ENCODE measurements at regions not wholly inside any gene's neighbourhood (a gene's known extent, or its start where the extent isn't known, plus 50 kb on each side); places are given as distances from the start of the nearest gene placed in this dataset.

GRCh38 chr14:89540830-89541470 lies 123.9 kb upstream of the FOXN3 start:
- no peaks in the 10 kb centered on the region for H3K36me3 ChIP-seq (ENCODE audit: control insufficient read depth, insufficient read depth, low read length)
- H4K8ac ChIP-seq (ENCODE audit: low read depth, low read length) = no peak overlapping the region
- no peak overlapping the region for H2BK5ac ChIP-seq (ENCODE audit: low read length)
- H3K79me1 ChIP-seq (ENCODE audit: low read length) = no peaks in the 10 kb centered on the region
- H3K23ac ChIP-seq (ENCODE audit: low read length) = no peak overlapping the region
- WGBS (ENCODE audit: extremely low coverage, insufficient coverage, low lambda C conversion rate) = no CpG with 5 or more reads among the region's 5 CpGs
- no peak overlapping the region for H3K4ac ChIP-seq (ENCODE audit: low read depth, low read length)
- no peak overlapping the region for H2BK15ac ChIP-seq (replicated peaks; ENCODE audit: low read depth)
- no peak overlapping the region for H3K4me3 ChIP-seq (ENCODE audit: low read length)
- H2AK5ac ChIP-seq (ENCODE audit: low read length) = no peak overlapping the region
- no peak overlapping the region for H3K9ac ChIP-seq (ENCODE audit: low read length)
- no peaks in the 10 kb centered on the region for H3K27me3 ChIP-seq (ENCODE audit: insufficient read depth, low read length, poor library complexity)
- H2BK120ac ChIP-seq (ENCODE audit: low read depth, low read length) = no peak overlapping the region
- no peak overlapping the region for H3K18ac ChIP-seq (ENCODE audit: low read length)
- no peak overlapping the region for H3K56ac ChIP-seq (ENCODE audit: low read length)
- H3K27ac ChIP-seq (ENCODE audit: low read depth, low read length) = no peak overlapping the region
- DNase-seq = peak; percentile 80
- no peak overlapping the region for H3K4me2 ChIP-seq (ENCODE audit: low read length)
- H4K5ac ChIP-seq (ENCODE audit: low read length) = no peak overlapping the region
- no peaks in the 10 kb centered on the region for H3K79me2 ChIP-seq (ENCODE audit: control insufficient read depth, insufficient read depth, low read length)
- peaks cover 5% of the 10 kb centered on the region for H3K4me1 ChIP-seq (ENCODE audit: control insufficient read depth, low read depth, low read length)

- Histone ChIP-seq H4K8ac (ENCODE audit: low read depth, low read length) (no peak overlapping the region), H3K23ac (ENCODE audit: low read length) (no peak overlapping the region), H3K18ac (ENCODE audit: low read length) (peak overlapping the region; percentile 51), H2BK15ac (replicated peaks; ENCODE audit: low read depth) (peak overlapping the region; percentile 27), H3K27me3 (ENCODE audit: insufficient read depth, low read length, poor library complexity) (no peaks in the 10 kb centered on the region), H3K36me3 (ENCODE audit: control insufficient read depth, insufficient read depth, low read length) (no peaks in the 10 kb centered on the region), H3K9ac (ENCODE audit: low read length) (no peak overlapping the region), H3K4ac (ENCODE audit: low read depth, low read length) (peak overlapping the region; percentile 3), H2BK5ac (ENCODE audit: low read length) (no peak overlapping the region), H4K5ac (ENCODE audit: low read length) (no peak overlapping the region), H3K4me1 (ENCODE audit: control insufficient read depth, low read depth, low read length) (peaks cover 5% of the 10 kb centered on the region), H3K56ac (ENCODE audit: low read length) (peak overlapping the region; percentile 43), H3K79me2 (ENCODE audit: control insufficient read depth, insufficient read depth, low read length) (no peaks in the 10 kb centered on the region), H2BK120ac (ENCODE audit: low read depth, low read length) (peak overlapping the region; percentile 45), H3K27ac (ENCODE audit: low read depth, low read length) (no peak overlapping the region), H2AK5ac (ENCODE audit: low read length) (no peak overlapping the region), H3K79me1 (ENCODE audit: low read length) (no peaks in the 10 kb centered on the region), H3K4me3 (ENCODE audit: low read length) (no peak overlapping the region), H3K4me2 (ENCODE audit: low read length) (no peak overlapping the region)
- no peak for DNase-seq
- WGBS (ENCODE audit: extremely low coverage, insufficient coverage, low lambda C conversion rate) = no CpG with 5 or more reads among the region's 20 CpGs
Observed at GRCh38 chr14:89540009-89540829, 123.2 kb upstream of the FOXN3 start.

GRCh38 chr14:89537911-89538310 lies 120.9 kb upstream of the FOXN3 start:
- Histone ChIP-seq H3K79me2 (ENCODE audit: control insufficient read depth, insufficient read depth, low read length) (no peaks in the 10 kb centered on the region), H2AK5ac (ENCODE audit: low read length) (no peak overlapping the region), H3K79me1 (ENCODE audit: low read length) (no peaks in the 10 kb centered on the region), H3K4ac (ENCODE audit: low read depth, low read length) (no peak overlapping the region), H3K23ac (ENCODE audit: low read length) (no peak overlapping the region), H3K27ac (ENCODE audit: low read depth, low read length) (no peak overlapping the region), H3K27me3 (ENCODE audit: insufficient read depth, low read length, poor library complexity) (no peaks in the 10 kb centered on the region), H2BK120ac (ENCODE audit: low read depth, low read length) (no peak overlapping the region), H3K36me3 (ENCODE audit: control insufficient read depth, insufficient read depth, low read length) (no peaks in the 10 kb centered on the region), H3K9ac (ENCODE audit: low read length) (no peak overlapping the region), H3K4me3 (ENCODE audit: low read length) (no peak overlapping the region), H3K4me1 (ENCODE audit: control insufficient read depth, low read depth, low read length) (peaks cover 5% of the 10 kb centered on the region), H2BK5ac (ENCODE audit: low read length) (no peak overlapping the region), H4K8ac (ENCODE audit: low read depth, low read length) (no peak overlapping the region), H3K18ac (ENCODE audit: low read length) (no peak overlapping the region), H3K56ac (ENCODE audit: low read length) (no peak overlapping the region), H2BK15ac (replicated peaks; ENCODE audit: low read depth) (no peak overlapping the region), H4K5ac (ENCODE audit: low read length) (no peak overlapping the region), H3K4me2 (ENCODE audit: low read length) (no peak overlapping the region)
- peak; percentile 39 for DNase-seq
- no CpG with 5 or more reads among the region's 4 CpGs for WGBS (ENCODE audit: extremely low coverage, insufficient coverage, low lambda C conversion rate)

- peaks cover 5% of the 10 kb centered on the region for H3K4me1 ChIP-seq (ENCODE audit: control insufficient read depth, low read depth, low read length)
- no peaks in the 10 kb centered on the region for H3K36me3 ChIP-seq (ENCODE audit: control insufficient read depth, insufficient read depth, low read length)
- no CpG with 5 or more reads among the region's 4 CpGs for WGBS (ENCODE audit: extremely low coverage, insufficient coverage, low lambda C conversion rate)
- H3K4me2 ChIP-seq (ENCODE audit: low read length) = no peak overlapping the region
- H3K79me1 ChIP-seq (ENCODE audit: low read length) = no peaks in the 10 kb centered on the region
- no peak overlapping the region for H3K56ac ChIP-seq (ENCODE audit: low read length)
- H2AK5ac ChIP-seq (ENCODE audit: low read length) = no peak overlapping the region
- no peak for DNase-seq
- no peak overlapping the region for H2BK5ac ChIP-seq (ENCODE audit: low read length)
- no peak overlapping the region for H3K4ac ChIP-seq (ENCODE audit: low read depth, low read length)
- no peak overlapping the region for H3K18ac ChIP-seq (ENCODE audit: low read length)
- H3K27me3 ChIP-seq (ENCODE audit: insufficient read depth, low read length, poor library complexity) = no peaks in the 10 kb centered on the region
- H2BK120ac ChIP-seq (ENCODE audit: low read depth, low read length) = no peak overlapping the region
- H3K23ac ChIP-seq (ENCODE audit: low read length) = no peak overlapping the region
- H3K27ac ChIP-seq (ENCODE audit: low read depth, low read length) = no peak overlapping the region
- no peak overlapping the region for H2BK15ac ChIP-seq (replicated peaks; ENCODE audit: low read depth)
- H4K5ac ChIP-seq (ENCODE audit: low read length) = no peak overlapping the region
- H3K79me2 ChIP-seq (ENCODE audit: control insufficient read depth, insufficient read depth, low read length) = no peaks in the 10 kb centered on the region
- H4K8ac ChIP-seq (ENCODE audit: low read depth, low read length) = no peak overlapping the region
- H3K4me3 ChIP-seq (ENCODE audit: low read length) = no peak overlapping the region
- H3K9ac ChIP-seq (ENCODE audit: low read length) = no peak overlapping the region
Observed at GRCh38 chr14:89534902-89535685, 118.1 kb upstream of the FOXN3 start.

GRCh38 chr14:89533766-89534165 lies 116.7 kb upstream of the FOXN3 start:
- H3K4me3 ChIP-seq (ENCODE audit: low read length) = no peak overlapping the region
- no peak overlapping the region for H4K5ac ChIP-seq (ENCODE audit: low read length)
- H2BK5ac ChIP-seq (ENCODE audit: low read length) = no peak overlapping the region
- no peak overlapping the region for H3K4ac ChIP-seq (ENCODE audit: low read depth, low read length)
- H3K18ac ChIP-seq (ENCODE audit: low read length) = no peak overlapping the region
- H3K36me3 ChIP-seq (ENCODE audit: control insufficient read depth, insufficient read depth, low read length) = no peaks in the 10 kb centered on the region
- H3K4me2 ChIP-seq (ENCODE audit: low read length) = no peak overlapping the region
- no peak overlapping the region for H2BK15ac ChIP-seq (replicated peaks; ENCODE audit: low read depth)
- no peak overlapping the region for H3K56ac ChIP-seq (ENCODE audit: low read length)
- no peak overlapping the region for H3K27ac ChIP-seq (ENCODE audit: low read depth, low read length)
- H3K79me1 ChIP-seq (ENCODE audit: low read length) = no peaks in the 10 kb centered on the region
- H3K27me3 ChIP-seq (ENCODE audit: insufficient read depth, low read length, poor library complexity) = no peaks in the 10 kb centered on the region
- H3K9ac ChIP-seq (ENCODE audit: low read length) = no peak overlapping the region
- no peak for DNase-seq
- no CpG with 5 or more reads among the region's 4 CpGs for WGBS (ENCODE audit: extremely low coverage, insufficient coverage, low lambda C conversion rate)
- peaks cover 5% of the 10 kb centered on the region for H3K4me1 ChIP-seq (ENCODE audit: control insufficient read depth, low read depth, low read length)
- no peak overlapping the region for H4K8ac ChIP-seq (ENCODE audit: low read depth, low read length)
- no peaks in the 10 kb centered on the region for H3K79me2 ChIP-seq (ENCODE audit: control insufficient read depth, insufficient read depth, low read length)
- no peak overlapping the region for H2AK5ac ChIP-seq (ENCODE audit: low read length)
- no peak overlapping the region for H3K23ac ChIP-seq (ENCODE audit: low read length)
- no peak overlapping the region for H2BK120ac ChIP-seq (ENCODE audit: low read depth, low read length)

Measured in mesendoderm (in vitro differentiated cells).